Ecto neural progenitor cell (in vitro differentiated cells): ENCODE measurements at regions not wholly inside any gene's neighbourhood (a gene's known extent, or its start where the extent isn't known, plus 50 kb on each side); places are given as distances from the start of the nearest gene placed in this dataset.

Source experiments
- DNase-seq: peaks from one replicate; pipeline ENCODE4 v3.0.0-alpha.2; 2018; ENCODE audit warnings: low spot score

- no peak for DNase-seq
Measured at GRCh38 chr18:72089432-72089831, 454.7 kb downstream of the CBLN2 start.

GRCh38 chr18:72086421-72086820 lies 457.7 kb downstream of the CBLN2 start:
- no peak for DNase-seq

- no peak for DNase-seq
Measured at GRCh38 chr18:72075040-72075439, 469.1 kb downstream of the CBLN2 start.

- no peak for DNase-seq
Measured at GRCh38 chr18:72063001-72063400, 481.1 kb downstream of the CBLN2 start.

GRCh38 chr18:72058851-72059250 lies 485.3 kb downstream of the CBLN2 start:
- no peak for DNase-seq

GRCh38 chr18:72056171-72056570 lies 488.0 kb downstream of the CBLN2 start:
- no peak for DNase-seq

GRCh38 chr18:72041313-72042032 lies 502.7 kb downstream of the CBLN2 start:
- no peak for DNase-seq

- no peak for DNase-seq
Measured at GRCh38 chr18:72013427-72013850, 530.7 kb downstream of the CBLN2 start.

- DNase-seq, result no peak
Measured at GRCh38 chr18:71998547-71999097, 545.5 kb downstream of the CBLN2 start.

GRCh38 chr18:71995904-71996465 lies 548.2 kb downstream of the CBLN2 start:
- no peak for DNase-seq

GRCh38 chr18:71994273-71994672 lies 549.9 kb downstream of the CBLN2 start:
- no peak for DNase-seq

- no peak for DNase-seq
Measured at GRCh38 chr18:71989616-71990015, 554.5 kb downstream of the CBLN2 start.

GRCh38 chr18:71986351-71987050 lies 557.6 kb downstream of the CBLN2 start:
- DNase-seq, result no peak

GRCh38 chr18:71976744-71977143 lies 567.4 kb downstream of the CBLN2 start:
- no peak for DNase-seq

- DNase-seq, result no peak
Measured at GRCh38 chr18:71966791-71967190, 577.4 kb downstream of the CBLN2 start.

- DNase-seq, result no peak
Measured at GRCh38 chr18:71958605-71959004, 585.5 kb downstream of the CBLN2 start.

GRCh38 chr18:71951001-71951400 lies 593.1 kb downstream of the CBLN2 start:
- DNase-seq, result no peak

- no peak for DNase-seq
Measured at GRCh38 chr18:71942433-71942832, 601.7 kb downstream of the CBLN2 start.

- no peak for DNase-seq
Measured at GRCh38 chr18:71939483-71939882, 604.7 kb downstream of the CBLN2 start.

- DNase-seq, result no peak
Measured at GRCh38 chr18:71936744-71937143, 607.4 kb downstream of the CBLN2 start.

- DNase-seq, result no peak
Measured at GRCh38 chr18:71919211-71919610, 624.9 kb downstream of the CBLN2 start.

GRCh38 chr18:71913641-71914040 lies 630.5 kb downstream of the CBLN2 start:
- no peak for DNase-seq

- no peak for DNase-seq
Measured at GRCh38 chr18:71902482-71902881, 641.7 kb downstream of the CBLN2 start.
